Hepatic stellate cell (primary cell): ENCODE measurements at regions not wholly inside any gene's neighbourhood (a gene's known extent, or its start where the extent isn't known, plus 50 kb on each side); places are given as distances from the start of the nearest gene placed in this dataset.

Experiments used
- DNase-seq: peaks from one replicate; pipeline ENCODE4 v3.0.0; 2011; ENCODE audit warnings: low spot score

GRCh38 chrX:39922926-39923325 is 174.8 kb downstream of the BCOR start:
- no peak for DNase-seq

DNA sequence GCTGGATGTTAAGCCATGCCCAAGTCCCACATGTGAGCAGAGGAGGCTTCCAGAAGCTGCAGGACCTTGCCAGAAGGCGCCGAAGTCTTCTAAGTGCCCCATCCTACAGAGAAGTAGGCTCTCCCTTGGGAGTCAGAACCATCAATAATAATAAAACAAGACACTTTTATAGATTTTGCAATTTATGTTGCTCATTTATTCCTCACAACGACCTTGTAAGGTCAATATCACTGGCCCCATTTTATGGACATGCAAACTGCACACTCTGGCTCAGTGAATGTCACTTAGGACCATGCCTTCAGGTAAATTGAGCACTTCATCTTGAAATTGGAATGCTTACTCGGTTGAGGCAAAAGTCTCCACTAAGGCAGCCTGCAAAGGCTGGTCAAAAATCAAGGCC is 170.4 kb downstream of the BCOR start:
- no peak for DNase-seq

DNA sequence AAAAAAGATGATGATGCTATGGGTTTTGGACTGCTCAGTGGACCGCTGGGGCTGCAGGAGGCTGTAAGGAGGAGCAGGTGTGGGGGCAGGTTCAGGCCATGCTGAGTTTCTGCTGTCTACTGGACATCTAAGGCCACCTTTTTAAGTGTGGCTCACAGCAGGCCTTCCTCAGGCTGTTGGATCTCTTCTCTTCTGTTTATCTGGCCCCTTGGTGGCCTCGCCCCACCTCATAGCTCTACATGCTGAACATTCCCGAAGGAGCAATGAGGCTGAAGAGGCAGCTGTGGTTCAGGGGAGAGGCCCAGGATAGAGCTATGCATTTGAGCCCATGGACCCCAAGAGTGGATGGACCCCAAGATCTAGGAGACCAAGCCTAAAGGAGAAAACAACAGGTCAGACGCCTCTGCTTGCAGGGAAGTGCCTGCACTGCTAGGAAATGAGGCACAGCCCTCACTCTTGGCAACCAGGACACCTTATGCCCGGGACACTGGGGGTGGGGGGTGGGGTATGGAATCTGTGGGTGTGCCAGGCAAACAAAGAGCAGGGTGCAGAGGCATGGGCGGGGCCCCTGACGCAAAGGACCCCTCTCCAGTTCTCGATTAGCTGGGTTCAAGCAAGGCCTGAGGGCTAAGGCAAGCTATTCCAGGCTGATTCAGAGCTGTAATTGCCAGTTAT is 168.9 kb downstream of the BCOR start:
- DNase-seq = no peak

DNA sequence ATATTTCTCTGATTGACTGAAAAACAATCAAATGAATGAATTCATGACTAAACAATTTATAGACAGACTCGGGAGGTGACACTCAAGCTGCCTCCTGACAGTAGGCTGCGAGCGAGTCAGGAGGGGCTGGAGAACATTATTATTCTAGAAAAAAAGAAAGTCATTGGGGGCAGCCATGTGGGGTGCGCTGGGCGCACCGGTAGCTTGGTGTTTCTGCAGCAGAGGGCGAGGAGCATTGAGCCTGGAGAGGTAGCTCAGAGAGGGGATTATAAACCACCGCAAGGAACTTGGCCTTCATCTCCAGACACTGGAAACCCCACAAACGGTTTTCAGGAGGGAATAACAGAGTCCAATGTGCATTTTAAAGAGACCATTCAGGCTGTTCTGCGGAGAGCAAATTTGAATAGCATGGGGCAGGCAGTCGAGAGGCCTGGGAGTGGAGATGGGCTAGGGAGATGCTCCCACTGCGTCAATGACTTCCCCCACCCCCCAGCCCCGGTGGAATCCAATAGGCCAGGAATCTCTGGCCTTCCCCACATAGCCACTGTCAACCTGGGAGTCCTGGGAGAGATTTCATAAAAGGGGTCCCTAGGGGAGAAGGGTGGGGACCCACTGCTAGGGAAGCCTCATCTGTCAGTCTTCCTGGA is 168.3 kb downstream of the BCOR start:
- no peak for DNase-seq

- no peak for DNase-seq
Measured at GRCh38 chrX:39930786-39931528, 166.8 kb downstream of the BCOR start.

GRCh38 chrX:39931529-39932282 is 166.1 kb downstream of the BCOR start:
- DNase-seq = no peak

DNA sequence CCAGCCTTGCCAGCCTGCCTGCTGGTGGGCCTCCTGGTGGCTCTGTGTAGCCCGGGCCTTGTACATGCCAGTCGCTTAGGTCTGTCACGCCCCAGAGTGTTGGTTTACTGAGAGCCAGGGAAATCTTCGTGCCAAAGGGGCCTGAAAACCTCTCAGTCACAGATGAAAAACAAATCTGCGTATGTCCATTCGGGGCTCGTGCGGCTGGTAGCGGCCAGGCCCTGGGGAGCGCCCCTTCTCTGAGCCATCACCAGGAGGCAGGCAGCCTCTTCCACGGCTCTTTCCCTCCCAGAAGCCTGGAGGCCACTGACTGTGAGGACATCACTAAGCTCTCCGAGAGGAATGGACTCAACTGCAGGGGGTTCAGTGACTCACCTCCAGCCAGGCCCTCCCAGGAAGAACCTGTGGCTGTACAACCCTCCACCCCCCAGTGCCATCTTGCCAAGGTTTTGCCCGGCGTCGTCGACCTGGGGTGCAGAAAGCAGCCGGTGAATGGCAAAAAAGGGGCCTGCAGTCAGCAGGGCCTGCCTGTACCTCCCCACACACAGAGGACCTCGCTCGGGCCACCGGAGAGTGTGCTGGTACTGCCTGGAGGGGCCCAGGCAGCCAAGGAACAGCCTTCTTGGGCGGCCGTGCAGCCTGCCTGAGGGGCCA is 162.2 kb downstream of the BCOR start:
- no peak for DNase-seq

- DNase-seq = no peak
Measured at GRCh38 chrX:39936886-39937770, 160.6 kb downstream of the BCOR start.

- no peak for DNase-seq
Measured at GRCh38 chrX:39938466-39938865, 159.3 kb downstream of the BCOR start.

- DNase-seq = no peak
Measured at GRCh38 chrX:39939678-39940077, 158.1 kb downstream of the BCOR start.

GRCh38 chrX:39941332-39941920 is 156.3 kb downstream of the BCOR start:
- no peak for DNase-seq

GRCh38 chrX:39944416-39944815 is 153.3 kb downstream of the BCOR start:
- no peak for DNase-seq

GRCh38 chrX:39945709-39946108 is 152.0 kb downstream of the BCOR start:
- DNase-seq = no peak

DNA sequence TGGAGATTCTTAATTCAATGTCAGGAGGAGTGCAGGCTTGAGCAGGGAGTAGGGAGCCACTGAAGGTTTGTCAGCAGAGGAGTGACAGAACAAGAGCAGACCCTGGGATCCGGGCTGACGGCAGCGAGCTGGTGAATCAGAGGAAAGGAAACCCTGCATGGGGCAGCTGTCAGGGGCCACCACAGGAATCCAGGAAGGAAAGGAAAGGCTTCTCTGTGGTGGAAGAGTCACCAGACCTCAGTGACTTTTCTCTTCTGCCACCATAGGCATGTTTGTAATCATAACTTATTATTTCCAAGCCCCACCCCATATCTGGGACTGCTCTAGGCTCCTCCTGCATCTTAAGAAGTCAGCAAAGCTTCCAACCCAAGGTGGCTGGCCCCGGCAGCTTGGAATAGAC is 150.9 kb downstream of the BCOR start:
- DNase-seq = peak; percentile 82

- DNase-seq = no peak
Measured at GRCh38 chrX:39948582-39948981, 149.2 kb downstream of the BCOR start.

DNA sequence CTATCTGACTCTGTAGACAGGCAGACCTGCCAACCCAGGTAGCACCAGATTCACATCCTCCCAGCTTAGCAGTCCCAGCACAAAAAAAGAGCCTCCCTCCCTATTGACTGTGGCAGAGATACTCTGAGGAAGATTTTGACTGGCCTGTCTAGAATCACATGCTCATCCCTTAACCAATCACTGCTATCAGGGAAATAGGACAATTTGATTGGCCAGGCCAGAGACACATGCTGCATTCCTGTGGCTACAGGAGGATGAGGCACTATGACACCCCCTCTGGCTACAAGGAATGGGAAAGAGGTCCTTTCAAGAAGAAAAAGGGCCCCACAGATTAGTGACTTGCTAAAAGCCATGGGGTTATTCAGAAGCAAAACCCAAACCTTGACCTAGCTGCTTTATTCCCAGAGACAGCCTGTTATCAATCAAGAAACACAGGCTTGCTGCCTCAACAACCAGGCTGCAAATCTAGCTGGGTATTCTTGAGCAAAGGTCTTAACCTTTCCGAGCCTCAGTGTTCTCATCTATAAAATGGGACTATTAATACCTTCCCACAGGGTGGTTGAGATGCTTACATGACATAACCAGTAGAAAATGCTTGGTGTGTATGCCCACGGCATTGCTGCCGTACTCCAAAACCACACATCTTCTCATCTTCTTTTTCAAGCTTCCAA is 147.6 kb downstream of the BCOR start:
- no peak for DNase-seq

GRCh38 chrX:39952989-39953388 is 144.8 kb downstream of the BCOR start:
- DNase-seq = no peak

DNA sequence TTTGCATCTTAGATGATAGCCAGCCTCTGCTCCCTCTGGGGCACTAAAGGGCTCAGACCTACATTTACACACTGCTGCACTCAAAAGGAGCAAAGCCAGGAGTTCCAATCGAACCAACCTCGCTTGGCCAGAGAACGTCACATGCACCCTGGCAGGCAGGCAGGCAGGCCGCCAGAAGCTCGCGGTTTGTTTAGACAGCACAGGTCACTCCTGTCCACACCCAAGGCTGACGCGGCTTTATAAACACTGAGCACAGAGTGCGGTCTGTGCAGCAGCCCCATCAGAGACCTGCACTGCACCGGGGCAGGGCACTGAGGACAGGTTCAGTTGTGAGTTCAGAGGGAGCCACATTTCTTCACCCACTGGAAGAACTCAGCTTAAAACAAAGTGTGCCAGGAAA is 143.9 kb downstream of the BCOR start:
- DNase-seq = peak; percentile 43

- no peak for DNase-seq
Measured at GRCh38 chrX:39954851-39955250, 142.9 kb downstream of the BCOR start.

DNA sequence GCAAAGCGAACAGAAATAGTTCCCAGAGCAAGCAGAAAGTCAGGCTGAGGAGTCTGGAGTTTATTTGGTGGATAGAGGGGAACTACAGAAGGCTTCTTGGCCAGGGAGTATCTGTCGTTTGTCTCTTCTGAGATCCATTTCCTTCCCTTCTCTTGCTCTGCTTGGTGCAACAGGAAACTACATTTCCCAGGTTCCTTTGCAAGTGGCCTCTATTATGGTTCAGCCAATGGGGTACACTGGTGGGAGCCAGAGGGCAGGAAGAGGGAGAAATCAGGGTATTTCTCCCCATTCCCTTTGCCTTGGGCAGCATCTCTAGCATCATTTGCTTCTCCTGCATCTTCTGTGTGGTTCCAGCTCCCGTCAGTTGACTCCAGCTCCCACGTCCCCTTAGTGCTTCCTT is 142.1 kb downstream of the BCOR start:
- DNase-seq = no peak
